WI38 (cell line): ENCODE measurements at regions not wholly inside any gene's neighbourhood (a gene's known extent, or its start where the extent isn't known, plus 50 kb on each side); places are given as distances from the start of the nearest gene placed in this dataset.

Experiments used
- H3K4me3 ChIP-seq: 2 replicates; pipeline ENCODE4 v1.5.1; 2011; ENCODE audit warnings: low read depth, mild to moderate bottlenecking, control low read depth, low read length
- CTCF ChIP-seq: IDR thresholded peaks from 2 replicates; pipeline ENCODE4 v1.5.1; 2012; ENCODE audit warnings: low read depth, mild to moderate bottlenecking, control low read depth, low read length

- no peak for TF ChIP-seq CTCF
- H3K4me3 ChIP-seq: no peak overlapping the region
These were observed 305.5 kb upstream of the EMCN start for GRCh38 chr4:100823066-100823992.

GRCh38 chr4:100820249-100820648, 302.4 kb upstream of the EMCN start:
- H3K4me3 ChIP-seq: no peak overlapping the region
- no peak for TF ChIP-seq CTCF

- TF ChIP-seq CTCF: no peak
- no peak overlapping the region for H3K4me3 ChIP-seq
These were observed 301.7 kb upstream of the EMCN start for GRCh38 chr4:100819505-100819904.

DNA sequence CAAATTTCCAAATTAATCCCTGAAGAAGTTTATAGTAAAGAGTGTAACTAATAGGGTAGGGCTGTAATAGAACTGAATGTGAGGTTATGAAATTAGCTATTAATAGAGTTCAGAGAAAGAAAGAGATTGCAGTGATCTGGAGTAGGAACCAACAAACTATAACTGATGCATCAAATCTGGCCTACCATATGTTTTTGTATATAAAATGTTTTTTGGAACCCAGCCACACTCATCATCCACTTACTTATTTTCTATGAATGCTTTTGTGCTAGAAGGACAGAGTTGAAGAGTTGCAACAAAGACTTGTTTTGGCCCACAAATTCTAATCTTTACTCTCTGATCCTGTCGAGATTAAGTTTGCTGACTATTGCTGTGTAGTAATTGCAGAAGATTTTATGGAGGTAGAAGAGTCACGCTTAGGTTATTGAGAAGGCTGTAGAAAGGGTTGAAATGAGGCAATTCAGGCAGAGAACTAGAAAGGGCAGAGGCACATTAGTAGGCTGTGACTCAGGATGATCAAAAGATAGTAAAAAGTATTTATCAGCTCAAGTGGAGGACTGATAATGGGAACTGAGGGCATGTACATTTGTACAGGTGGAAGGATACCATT, 298.7 kb upstream of the EMCN start:
- no peak for TF ChIP-seq CTCF
- no peak overlapping the region for H3K4me3 ChIP-seq

- no peak overlapping the region for H3K4me3 ChIP-seq
- TF ChIP-seq CTCF: no peak
These were observed 293.2 kb upstream of the EMCN start for GRCh38 chr4:100811046-100811445.

- no peak overlapping the region for H3K4me3 ChIP-seq
- no peak for TF ChIP-seq CTCF
These were observed 291.7 kb upstream of the EMCN start for GRCh38 chr4:100809506-100809905.

- no peak for TF ChIP-seq CTCF
- H3K4me3 ChIP-seq: no peak overlapping the region
These were observed 289.2 kb upstream of the EMCN start for GRCh38 chr4:100806988-100807387.
